ELF-1 (cell line): ENCODE measurements at regions not wholly inside any gene's neighbourhood (a gene's known extent, or its start where the extent isn't known, plus 50 kb on each side); places are given as distances from the start of the nearest gene placed in this dataset.

Source experiments
- DNase-seq: peaks from one replicate; pipeline ENCODE4 v3.0.0-alpha.2; 2016; ENCODE audit warnings: low read depth, low spot score

DNA sequence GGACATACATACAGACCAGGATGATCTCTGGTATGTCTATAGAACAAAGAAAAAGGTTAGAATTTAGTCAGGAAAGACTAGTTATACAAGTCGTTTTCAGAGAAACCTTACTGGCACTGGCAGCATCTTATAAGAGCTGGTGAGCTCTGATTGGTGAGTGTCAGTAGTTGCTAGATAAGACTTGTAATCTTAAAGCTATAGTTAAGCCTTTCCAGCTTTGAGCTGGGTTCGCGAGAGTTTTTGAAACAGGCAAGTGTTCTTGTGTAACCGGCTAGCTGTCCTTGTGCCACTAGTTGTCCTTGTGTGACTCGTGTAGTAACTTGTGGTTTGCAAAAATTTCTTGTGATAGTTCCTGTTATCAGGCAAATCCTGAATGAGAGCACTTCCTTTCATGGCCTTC, 740.9 kb downstream of the GALC start:
- DNase-seq: no peak

DNA sequence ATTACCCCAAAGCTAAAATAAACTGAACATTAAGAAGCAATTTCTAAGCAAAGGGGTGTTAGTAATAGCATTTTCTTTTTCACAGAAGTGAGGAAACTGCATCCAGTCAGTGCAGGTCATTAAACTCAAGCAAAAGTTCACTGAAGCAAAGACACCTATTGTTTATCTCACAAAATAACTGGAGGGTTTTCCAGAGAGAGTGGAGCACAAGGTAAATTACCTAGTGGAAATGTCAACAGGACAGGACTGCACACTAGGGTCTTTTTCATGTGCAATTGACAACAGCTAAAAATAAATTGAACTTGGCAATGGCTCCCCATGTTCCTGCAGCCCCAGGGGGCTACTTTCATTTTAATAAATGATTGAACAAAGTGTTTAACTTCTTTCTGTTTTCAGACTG, 742.0 kb downstream of the GALC start:
- DNase-seq: no peak

DNA sequence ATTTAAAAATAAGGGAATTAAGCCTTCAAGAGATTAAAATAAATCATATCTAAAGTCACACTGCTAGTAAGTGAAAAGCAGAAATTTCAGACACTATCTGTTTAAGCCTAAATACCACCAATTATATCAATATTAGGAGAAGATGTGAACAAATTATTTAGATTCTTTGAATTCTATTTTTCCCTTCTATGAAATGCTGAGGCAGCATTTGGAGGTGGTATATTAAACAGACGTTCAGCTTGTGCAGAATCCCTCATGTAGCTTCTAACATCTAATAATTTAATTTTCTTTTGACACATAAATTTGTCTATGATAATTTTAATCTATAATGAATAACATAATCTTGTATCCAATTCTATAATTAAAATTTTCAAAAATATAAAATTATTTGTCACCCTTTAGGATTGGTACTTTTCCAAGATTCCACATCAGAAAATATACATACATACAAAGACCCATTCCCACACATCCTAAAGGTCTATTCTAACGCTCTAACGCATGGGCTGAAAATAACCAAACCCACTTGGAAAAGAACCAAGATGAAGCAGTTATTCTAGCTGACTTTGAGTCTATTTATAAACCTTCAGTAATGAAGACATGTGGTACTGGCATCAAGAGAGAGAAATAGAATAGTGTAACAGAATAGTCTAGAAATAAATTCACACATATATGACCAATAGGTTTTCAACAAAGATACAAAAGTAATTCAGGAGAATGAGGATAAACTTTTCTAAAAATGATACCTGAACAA, 751.8 kb downstream of the GALC start:
- no peak for DNase-seq

DNA sequence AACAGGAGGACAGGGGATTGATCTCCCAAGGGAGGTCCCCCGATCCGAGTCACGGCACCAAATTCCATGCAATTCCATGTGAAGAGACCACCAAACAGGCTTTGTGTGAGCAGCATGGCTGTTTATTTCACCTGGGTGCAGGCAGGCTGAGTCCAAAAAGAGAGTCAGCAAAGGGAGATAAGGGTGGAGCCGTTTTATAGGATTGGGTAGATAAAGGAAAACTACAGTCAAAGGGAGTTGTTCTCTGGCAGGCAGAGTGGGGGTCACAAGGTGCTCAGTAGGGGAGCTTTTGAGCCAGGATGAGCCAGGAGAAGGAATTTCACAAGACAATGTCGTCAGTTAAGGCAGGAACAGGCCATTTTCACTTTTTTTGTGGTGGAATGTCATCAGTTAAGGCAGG, 752.7 kb downstream of the GALC start:
- DNase-seq: peak; percentile 10

DNA sequence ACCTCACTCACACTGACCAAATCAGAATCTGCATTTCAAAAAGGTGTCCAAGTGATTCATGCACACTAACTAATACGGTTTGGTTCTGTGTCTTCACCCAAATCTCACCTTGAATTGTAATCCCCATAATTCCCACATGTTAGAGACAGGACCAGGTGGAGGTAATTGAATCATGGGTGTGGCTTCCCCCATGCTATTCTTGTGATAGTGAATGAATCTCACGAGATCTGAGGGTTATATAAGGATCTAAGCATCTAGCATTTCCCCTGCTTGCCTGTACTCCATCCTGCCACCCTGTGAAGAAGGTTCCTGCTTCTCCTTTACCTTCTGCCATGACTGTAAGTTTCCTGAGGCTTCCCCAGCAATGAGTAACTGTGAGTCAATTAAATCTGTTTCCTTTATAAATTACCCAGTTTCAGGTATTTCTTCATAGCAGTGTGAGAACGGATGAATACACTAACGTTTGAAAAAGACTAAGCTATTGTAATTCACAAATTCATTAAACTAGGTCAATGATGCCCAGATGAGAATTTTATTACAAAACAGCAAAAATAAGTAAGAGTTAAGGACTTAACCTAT, 759.1 kb downstream of the GALC start:
- no peak for DNase-seq

DNA sequence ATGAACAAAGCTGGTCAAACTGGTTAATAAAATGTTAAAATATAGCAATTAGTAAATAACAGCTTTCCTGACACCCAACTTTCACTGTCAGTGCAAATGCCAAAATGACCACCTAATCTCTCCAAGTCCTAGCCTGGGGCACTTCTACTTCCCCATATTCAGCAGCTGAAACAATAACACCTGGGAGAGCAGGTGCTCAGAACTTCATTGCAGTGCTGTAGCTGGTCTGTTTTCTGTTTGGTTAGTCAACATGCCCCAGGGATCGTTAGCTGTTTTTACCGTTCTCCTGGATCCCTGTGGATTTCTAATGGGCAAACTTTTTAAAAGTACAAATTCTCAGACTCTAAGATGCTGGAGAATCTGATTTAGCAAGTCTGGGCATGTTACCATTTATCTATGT, 759.7 kb downstream of the GALC start:
- peak; percentile 71 for DNase-seq

DNA sequence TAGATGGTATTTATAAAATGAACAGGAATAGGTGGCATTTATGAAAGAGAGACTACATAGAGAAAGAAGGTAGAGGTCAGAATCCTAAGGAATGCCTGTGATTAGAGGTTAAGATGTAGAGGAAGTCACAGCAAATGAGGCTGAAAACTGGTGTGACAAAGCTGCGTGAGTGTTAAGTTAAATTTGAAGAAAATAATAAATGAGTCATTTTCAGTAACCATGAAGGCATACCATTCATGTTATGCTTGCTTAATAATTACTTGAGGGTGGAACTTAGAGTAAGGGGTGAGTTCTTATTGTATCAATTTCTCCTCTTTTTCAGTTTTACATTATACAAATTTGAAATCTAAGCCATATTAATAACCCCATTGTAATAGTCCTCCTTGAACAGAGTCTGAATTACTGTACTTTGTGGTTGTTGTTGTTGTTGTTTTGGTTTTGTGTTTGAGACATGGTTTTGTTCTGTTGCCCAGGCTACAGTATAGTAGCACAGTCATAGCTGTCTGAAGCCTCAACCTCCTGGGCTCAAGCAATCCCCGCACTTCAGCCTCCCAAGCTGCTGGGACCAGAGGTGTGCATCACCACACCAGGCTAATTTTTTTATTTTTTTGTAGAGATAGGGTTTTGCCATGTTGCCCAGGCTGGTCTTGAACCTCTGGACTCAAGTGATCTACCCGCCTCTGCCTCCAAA, 761.5 kb downstream of the GALC start:
- DNase-seq: no peak

DNA sequence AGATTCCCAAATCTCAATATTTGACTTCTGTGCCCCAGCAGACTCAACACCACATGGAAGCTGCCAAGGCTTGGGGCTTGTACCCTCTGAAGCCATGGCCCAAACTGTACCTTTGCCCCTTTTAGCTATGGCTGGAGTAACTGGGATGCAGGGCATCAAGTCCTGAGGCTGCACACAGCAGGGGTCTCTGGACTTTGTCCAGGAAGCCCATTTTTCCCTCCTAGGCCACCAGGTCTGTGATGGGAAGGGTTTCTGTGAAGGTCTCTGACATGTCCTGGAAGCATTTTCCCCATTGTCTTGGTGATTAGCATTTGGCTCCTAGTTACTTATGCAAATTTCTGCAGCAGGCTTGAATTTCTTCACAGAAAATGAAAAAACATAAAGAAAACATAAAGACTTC, 762.3 kb downstream of the GALC start:
- DNase-seq: no peak

DNA sequence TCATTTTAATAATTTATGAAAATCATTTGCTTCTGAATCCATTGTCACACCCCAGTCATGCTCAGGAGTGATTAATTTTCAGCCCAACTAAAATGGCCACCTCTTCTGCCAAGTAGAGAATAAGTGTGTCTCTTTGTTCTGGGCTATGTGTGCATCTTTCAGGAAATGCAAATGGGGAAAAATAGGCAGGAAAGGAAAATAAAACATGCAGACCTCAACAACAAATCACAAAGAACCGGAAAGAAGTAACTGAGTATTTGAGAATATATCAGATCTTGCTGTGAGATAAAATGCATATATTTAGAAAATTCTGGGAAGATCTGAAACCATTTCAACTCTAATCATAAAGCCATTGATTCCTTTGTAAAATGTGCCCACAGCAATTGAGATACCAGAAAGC, 763.9 kb downstream of the GALC start:
- no peak for DNase-seq

DNA sequence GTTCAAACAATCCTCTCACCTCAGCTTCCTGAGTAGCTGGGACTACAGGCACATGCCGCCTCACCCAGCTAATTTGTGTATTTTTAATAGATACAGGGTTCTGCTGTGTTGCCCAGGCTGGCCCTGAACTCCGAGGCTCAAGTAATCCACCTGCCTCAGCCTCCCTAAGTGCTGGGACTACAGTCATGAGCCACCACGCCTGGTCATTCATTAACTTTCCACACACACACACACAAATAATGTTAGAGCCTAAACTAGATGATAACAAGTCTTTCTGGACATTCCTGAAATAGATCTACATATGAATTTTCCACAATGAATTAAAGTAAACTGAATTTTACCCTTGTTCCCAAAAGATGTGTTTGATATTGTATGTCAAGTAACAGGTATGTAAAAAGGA, 776.0 kb downstream of the GALC start:
- DNase-seq: no peak

DNA sequence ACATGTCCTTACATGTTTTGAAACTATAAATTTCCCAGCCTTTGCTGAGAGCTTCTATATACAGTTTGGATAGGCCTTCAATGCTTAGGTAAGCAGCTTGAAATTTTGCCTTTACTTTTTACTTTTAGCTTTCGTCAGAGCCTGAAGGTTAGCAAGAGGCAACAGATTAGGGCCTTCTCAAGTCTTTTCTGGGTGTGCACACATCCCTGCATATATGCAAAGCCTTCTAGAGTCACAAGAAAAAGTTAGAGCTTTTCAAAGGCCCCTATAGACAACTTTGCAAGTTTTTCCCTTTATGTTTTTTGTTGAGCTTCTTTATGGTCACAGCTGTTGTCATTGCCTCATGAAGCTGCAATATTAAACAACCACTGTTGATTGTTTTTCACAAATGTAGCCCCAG, 778.4 kb downstream of the GALC start:
- DNase-seq: no peak

DNA sequence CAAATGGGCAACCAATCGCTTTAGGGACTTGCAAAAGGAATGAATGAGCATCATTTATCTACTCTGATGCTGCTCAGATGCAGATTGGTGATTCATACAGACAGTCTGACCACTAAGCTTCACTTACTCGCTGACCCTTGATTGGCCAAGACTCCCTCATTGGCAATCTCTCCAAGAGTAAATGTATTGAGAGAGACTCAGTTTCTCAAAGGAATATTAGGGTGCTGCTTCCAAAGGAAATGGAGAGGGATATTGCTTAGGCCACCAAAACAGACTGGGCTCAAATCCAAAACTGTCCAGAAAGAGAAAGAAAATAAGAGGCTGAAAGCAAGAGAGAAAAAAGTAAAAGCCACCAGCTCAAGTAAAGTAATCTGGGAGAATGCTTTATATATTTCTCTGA, 785.2 kb downstream of the GALC start:
- no peak for DNase-seq

DNA sequence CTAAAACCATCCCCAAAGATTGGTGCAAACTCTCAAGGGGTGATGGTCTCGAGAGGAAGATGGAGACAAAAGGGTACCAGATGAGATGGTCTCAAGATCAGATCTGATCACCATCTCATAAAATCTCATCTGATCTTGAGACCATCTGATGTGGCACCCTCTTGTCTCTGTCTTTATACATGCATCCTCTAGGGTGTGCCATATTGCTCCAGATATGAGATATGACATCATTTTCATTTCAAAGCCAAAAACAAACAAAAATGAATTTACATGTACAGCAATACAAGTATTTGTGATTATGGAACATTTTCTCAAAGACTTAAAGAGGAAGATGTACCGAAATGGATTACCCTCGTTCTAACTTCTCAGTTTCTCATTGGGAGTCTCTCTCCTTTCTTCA, 787.2 kb downstream of the GALC start:
- DNase-seq: no peak

DNA sequence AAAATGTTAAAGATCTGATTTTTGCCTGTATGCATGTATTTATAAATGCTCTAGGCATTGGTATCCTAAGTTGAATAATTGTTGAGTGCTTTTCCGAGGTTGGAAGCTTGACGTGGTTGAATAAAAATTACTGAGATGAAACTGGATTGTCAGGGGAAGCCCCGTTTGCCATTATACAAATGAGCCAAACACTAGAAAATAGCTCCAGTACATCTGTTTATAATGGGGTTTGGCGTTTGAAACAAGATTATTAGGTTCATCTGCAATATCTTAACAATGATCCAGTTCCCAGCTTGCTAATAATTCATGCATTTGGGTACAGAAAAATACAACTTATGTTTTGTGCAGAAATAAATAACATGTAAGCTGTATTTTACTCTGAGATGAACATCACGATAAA, 789.6 kb downstream of the GALC start:
- no peak for DNase-seq

DNA sequence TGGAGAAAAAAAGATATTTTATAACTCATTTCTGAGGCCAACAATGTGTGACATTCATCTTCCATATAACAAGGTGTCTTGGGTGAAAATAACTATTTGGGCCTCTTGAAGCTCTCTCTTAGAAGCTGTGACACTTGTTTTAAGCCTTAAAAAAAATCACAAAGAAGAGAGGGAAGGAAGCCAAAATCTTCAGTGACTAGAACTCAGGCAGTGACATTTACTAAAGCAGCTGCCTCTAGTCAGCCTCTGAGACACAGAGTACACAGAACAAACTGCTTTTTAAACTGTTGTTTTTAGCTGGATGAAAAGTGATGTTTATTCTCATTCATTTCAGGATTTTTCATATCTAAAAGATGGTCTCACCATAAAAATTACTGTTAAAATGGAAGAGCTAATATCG, 793.6 kb downstream of the GALC start:
- DNase-seq: no peak

DNA sequence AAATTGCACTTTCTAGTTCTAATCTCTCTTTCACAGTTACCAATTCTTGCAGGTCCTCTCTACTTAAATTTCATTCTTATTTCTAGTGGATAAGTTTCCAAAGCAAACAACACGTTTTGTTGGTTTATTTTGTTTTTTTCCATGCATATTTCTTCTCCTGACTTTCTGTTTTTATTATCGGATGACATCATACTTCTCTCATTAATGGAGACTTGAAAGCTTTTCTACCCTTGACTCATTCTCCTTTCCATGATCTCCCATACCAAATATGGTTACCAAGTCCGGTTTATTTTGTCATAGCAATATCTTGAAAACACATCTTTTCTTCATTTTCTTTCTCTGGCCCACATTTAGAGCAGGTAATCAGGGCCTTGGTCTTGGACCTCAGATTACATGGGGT, 796.5 kb downstream of the GALC start:
- no peak for DNase-seq

DNA sequence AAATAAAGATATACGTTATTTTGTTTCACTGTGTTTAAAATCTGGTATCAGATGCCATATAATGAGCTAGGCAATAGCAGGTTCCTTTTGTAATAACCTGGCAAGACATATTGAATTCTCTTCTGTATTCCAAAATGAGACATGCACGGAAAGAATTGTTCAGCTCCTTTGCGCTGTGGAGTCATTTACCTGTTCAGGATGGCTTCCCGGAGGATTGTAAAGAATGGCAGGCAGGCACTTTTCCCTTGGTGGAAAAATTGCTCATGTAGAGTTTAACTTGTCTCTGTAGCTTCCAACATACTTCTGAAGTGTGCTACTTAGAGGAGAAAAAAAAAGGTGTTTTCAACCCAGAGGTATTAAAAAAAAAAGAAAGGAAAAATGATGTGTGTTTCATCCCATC, 805.2 kb downstream of the GALC start:
- no peak for DNase-seq

DNA sequence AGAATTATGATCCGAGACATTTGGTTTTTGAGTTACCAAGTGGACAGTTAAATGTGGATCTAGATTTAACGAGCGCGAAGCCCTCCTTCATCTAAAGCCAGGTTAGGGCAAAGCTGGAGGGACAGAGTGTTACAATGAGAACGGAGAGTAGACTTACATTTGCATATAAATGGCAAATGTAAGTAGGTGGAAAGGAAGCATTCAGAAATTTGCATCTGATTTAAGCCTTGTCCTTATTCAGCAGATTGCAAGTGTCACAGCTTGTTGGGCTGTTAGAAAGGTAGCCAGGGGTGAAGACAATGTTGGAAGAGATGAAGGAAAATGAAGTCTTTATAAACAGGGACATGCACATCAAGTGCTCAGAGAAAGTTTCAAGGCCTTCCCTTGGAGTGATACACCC, 806.2 kb downstream of the GALC start:
- peak; percentile 27 for DNase-seq

DNA sequence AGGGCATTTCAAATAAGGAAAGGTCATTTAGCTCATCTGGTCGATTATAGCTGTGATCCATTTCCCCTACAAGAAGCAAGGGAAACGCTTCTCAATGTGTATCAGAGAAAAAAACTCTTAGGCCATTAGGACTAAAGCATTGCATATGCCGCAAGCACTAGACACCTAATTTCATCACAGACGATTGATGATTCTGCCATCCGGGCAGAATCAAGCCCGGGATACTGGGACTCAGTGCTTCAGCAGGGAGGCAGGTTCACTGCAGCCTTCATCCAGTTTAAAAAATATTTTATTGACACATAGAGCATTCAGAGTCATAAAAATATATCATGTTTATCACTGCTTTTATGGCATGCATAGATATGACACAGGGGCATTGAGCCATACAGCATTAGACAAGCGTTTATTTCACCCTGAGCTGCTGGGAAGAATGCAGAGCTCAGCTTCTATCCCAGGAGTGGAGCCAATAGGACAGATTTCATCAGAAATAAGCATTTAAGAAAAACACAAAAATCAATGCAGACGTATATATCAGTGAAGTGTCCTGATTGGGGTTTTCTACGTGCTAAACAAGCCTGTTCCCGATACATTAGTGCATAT, 806.9 kb downstream of the GALC start:
- DNase-seq: no peak

DNA sequence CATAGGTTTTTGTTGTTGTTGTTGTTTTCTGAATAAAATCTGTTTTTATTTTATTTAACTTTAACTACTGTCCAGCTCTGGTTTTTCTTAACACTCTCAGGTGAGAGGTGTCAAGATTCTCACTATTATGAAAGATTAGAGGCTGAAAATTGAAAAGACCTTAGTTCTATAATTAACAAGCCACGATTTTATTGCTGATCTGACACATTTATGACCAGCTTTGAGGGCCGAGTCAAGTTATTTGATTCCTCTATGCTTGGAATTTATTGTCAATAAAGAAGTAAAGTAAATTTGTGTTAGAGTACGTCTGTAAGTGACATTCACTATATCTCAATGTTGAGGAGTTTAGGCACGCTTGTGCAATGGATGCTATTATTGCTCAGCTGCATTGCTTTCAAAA, 808.8 kb downstream of the GALC start:
- DNase-seq: no peak

DNA sequence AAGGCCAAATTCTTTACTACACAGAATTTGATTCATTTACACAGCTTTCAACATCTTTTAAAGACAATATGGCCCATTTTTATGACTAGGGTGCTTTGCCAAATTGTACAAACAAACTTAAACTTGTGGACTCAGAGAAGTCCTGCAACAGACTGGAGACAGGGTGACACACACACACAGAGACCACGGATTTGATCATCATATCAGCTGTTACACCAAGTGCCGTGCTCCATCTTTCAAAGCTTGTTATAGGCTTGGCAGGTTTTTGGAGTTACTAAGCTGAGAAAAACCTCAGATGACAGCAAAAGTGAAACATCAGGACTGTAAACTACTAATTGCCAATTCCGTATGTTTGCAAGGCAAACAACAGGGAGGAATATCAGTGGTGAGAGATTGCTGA, 811.7 kb downstream of the GALC start:
- no peak for DNase-seq

DNA sequence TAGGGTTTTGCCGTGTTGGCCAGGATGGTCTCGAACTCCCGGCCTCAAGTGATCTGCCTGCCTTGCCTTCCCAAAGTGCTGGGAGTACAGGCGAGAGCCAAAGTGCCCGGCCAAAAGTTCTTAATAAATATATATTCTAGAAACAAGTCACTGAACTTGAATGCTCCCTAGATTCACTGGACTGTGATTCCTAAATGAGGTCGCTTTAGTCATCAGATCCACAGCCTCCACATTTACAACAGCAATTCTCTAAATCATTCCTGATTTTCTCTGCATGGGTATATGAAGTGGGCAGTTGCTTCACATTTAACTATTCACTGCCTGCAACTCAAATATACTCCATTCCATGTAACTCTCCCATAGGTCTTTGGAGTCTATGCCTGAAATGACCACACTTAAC, 813.0 kb downstream of the GALC start:
- DNase-seq: no peak

DNA sequence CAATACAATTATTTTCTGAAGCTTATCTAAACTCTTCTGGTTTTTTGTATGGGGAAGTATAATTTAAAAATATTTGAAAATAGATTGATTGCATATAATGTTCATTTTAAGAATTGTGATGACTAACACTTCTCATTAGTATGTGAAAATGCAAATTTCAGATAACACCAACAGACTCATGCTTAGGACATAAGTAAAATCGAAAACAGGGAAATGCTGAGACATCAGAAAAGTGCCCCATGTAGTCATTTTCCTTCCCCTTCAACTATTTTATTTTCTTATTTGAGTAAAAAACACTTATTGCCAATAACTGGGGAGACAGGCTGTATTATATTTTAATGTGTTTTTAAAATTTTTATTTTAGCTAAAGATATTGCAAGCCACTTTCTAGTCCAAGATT, 814.7 kb downstream of the GALC start:
- no peak for DNase-seq
